ENCODE measurements at regions not wholly inside any gene's neighbourhood (a gene's known extent, or its start where the extent isn't known, plus 50 kb on each side); places are given as distances from the start of the nearest gene placed in this dataset.

DNA sequence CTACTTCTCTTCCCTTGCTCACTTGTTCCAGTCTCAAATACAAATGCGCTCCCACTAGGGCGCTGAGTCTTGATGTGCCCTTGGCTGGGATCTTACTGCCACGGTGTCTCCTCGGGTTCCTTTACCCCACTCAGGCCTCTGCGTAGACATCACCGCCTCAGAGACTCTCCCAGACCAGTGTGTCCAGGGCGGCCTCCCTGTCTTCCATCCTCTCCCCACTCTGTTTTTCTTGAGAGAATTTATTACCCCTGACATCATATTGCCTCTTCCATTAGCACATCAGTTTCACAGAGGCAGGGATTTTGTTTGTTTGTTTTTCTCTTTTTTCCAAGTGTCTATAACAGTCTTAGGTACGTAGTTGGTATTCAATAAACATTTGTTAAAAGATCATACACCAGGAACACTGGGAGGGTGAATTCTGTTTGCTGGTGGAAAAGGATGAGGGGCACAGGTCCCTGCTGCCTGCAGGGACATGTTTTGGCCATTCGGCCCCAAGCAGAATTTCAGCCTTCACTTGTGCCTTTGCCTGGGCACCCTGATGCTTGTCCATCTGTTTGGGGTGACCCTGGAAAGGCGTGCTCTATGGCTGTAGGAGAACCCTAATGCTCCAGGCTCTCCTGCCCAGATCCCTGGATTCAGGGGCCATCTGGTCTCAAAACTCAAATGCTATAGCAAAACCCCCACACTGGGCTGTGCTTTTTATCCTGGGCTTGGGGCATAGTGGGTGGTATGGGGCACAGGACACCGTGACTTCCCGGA lies 55.0 kb downstream of the RPL37A start:
- DNase-seq (ENCODE audit: low read depth in 2 of 2): no peak
- TF ChIP-seq, protein P1, sequence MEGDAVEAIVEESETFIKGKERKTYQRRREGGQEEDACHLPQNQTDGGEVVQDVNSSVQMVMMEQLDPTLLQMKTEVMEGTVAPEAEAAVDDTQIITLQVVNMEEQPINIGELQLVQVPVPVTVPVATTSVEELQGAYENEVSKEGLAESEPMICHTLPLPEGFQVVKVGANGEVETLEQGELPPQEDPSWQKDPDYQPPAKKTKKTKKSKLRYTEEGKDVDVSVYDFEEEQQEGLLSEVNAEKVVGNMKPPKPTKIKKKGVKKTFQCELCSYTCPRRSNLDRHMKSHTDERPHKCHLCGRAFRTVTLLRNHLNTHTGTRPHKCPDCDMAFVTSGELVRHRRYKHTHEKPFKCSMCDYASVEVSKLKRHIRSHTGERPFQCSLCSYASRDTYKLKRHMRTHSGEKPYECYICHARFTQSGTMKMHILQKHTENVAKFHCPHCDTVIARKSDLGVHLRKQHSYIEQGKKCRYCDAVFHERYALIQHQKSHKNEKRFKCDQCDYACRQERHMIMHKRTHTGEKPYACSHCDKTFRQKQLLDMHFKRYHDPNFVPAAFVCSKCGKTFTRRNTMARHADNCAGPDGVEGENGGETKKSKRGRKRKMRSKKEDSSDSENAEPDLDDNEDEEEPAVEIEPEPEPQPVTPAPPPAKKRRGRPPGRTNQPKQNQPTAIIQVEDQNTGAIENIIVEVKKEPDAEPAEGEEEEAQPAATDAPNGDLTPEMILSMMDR (IDR thresholded peaks at IDR 0.05; ENCODE audit: low read depth, low read length): no peak
- H3K4me3 ChIP-seq (replicated peaks in 1 of 2; ENCODE audit: low read depth in 2 of 2, low read length in 2 of 2): no peak overlapping the region

DNA sequence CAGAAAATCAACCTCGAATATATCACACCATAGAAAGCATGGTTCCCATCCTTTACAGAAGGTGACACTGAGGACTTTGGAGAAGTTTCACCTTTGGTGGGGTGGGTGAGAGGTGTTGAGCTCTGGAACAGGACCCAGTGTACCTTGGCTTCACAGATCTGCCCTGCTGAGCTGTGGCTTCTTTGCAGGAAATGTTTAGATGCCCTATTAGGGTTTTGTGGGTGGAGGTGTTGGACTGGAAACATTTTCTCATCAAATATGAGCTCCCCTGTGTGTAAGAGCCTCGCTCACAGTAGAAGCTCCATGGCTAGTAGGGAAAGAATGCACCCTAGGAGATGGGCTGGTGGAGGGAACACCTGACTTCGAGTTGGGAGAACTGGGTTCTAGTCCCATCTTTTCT lies 55.6 kb downstream of the RPL37A start:
- H3K4me3 ChIP-seq (replicated peaks in 1 of 2; ENCODE audit: low read depth in 2 of 2, low read length in 2 of 2): no peak overlapping the region
- TF ChIP-seq, protein P1 (IDR thresholded peaks at IDR 0.05; ENCODE audit: low read depth, low read length): no peak
- DNase-seq (ENCODE audit: low read depth in 2 of 2): no peak

DNA sequence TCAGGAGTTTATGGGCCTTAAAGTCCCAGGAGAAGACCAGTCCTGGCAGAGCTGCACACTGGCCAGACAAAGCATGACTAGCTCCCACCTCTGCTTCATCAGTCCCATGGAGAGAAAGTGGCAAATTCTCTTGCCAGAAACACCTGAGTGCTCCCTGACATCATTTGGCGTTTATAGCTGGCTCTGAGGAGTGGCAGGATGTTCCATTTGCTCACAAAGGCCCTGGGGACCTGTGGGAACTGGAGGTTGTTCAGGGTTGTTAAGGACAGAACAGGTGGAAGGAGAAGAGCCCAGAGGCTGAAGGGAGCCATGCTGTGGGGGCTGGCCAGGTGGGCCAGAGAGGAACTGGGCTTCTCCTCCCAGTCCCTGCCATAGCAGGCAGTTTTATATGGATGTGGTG lies 56.1 kb downstream of the RPL37A start:
- TF ChIP-seq, protein P1 (IDR thresholded peaks at IDR 0.05; ENCODE audit: low read depth, low read length): no peak
- no peak for DNase-seq (ENCODE audit: low read depth in 2 of 2)

DNA sequence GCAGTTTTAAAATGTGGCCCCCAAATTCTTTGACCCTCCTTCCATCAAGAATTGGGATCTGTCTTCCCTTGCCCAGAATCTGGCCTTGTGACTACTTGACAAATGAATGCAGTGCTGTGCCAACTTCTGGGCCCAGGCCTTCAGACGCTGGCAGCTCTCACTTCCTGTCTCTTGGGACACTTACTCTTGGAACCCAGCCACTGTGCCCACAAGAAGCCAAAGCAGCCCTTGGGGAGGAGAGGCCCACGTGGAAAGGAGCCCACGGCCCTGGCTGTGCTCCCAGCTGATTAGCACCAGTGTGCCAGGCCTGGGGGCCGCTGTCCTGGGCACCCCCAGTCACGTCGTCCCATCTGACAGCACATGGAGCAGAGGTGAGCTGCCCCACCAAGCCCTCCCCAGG lies 56.6 kb downstream of the RPL37A start:
- TF ChIP-seq, protein P1 (IDR thresholded peaks at IDR 0.05; ENCODE audit: low read depth, low read length): no peak
- DNase-seq (ENCODE audit: low read depth in 2 of 2): peak; percentile 53 to 82
- no peak overlapping the region for H3K4me3 ChIP-seq (replicated peaks in 1 of 2; ENCODE audit: low read depth in 2 of 2, low read length in 2 of 2)

More for the DNA sequence above, 56.1 kb downstream of the RPL37A start:
- H3K4me3 ChIP-seq (replicated peaks in 1 of 2; ENCODE audit: low read depth in 2 of 2, low read length in 2 of 2): no peak overlapping the region

DNA sequence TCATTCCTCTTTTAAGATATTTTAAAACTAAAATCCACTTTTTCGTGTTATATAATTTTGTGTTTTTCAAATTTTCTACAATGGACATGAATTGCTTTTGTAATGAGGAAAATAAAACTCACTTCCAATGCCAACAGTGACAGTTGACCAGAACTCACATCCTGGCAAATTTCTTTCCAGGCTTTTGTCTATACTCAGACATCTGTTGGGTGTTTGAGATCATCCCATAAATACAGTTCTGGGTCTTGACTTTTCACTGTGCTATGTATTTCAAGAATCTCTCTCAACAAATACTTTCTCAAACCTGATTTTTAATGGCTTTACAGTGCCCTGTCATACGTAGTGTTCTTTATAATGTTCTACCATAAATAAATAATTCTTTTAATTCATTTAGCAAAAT lies 57.6 kb downstream of the RPL37A start:
- no peak for DNase-seq (ENCODE audit: low read depth in 2 of 2)
- TF ChIP-seq, protein P1 (IDR thresholded peaks at IDR 0.05; ENCODE audit: low read depth, low read length): no peak
- H3K4me3 ChIP-seq (replicated peaks in 1 of 2; ENCODE audit: low read depth in 2 of 2, low read length in 2 of 2): no peak overlapping the region

DNA sequence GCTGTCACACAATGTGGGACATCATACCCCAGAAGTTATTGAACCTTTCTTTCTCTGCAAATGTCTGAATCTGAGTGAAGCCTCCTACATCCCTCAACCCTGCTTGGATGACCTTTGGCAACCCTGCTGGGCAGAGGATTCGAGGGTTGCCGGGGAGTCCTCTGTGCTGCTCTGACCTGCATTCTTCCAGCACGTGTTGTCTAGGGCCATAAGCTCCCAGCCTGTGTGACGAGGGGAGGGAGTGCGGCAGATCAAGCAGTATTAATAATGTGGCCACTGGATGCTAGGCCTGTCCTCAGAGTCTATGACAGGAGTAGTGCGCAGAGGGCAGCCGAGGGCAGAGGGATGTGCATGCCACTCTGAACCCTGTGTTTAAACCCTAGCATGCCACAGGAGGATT lies 58.8 kb downstream of the RPL37A start:
- TF ChIP-seq, protein P1 (IDR thresholded peaks at IDR 0.05; ENCODE audit: low read depth, low read length): no peak
- H3K4me3 ChIP-seq (replicated peaks in 1 of 2; ENCODE audit: low read depth in 2 of 2, low read length in 2 of 2): no peak overlapping the region
- no peak for DNase-seq (ENCODE audit: low read depth in 2 of 2)

DNA sequence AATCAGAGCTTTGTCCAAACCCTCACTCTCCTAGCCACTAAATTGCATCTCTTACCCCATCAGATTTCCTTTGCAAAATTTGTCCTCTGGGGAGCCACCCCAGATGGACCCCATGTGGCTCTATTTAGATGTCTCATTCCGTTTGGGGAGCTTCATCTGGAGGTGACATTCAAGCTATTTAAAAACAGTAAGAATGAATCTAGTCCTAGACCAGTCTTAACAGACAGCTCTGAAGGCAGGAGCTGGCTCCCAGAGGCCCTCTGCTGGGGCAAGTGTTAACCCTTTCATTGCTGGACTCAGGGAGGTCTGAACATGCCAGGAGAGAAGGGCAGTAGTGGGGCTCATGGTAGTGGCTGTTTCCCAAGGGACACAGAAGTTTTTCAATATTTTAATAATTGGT lies 59.2 kb downstream of the RPL37A start:
- no peak for DNase-seq (ENCODE audit: low read depth in 2 of 2)
- no peak overlapping the region for H3K4me3 ChIP-seq (replicated peaks in 1 of 2; ENCODE audit: low read depth in 2 of 2, low read length in 2 of 2)
- TF ChIP-seq, protein P1 (IDR thresholded peaks at IDR 0.05; ENCODE audit: low read depth, low read length): no peak
